Gastroesophageal sphincter (tissue), 4 donors: ENCODE measurements at regions not wholly inside any gene's neighbourhood (a gene's known extent, or its start where the extent isn't known, plus 50 kb on each side); places are given as distances from the start of the nearest gene placed in this dataset.

ENCODE experiments used
- ATAC-seq: fragments of 150-250 bp; one replicate; pipeline ENCODE4 v1.9.1; 2016; ENCODE audit warnings: mild to moderate bottlenecking, moderate library complexity
- H3K27ac ChIP-seq, 4 donors: fragments of 200-600 bp; sonication (generic) in 3 of 4; 1 replicate in 3 of 4; 2 replicates in 1 of 4; pipeline ENCODE4 v1.5.1; 2016 to 2019
- H3K27me3 ChIP-seq: fragments of 200-600 bp; sonication (generic); one replicate; pipeline ENCODE4 v1.5.1; 2019
- H3K36me3 ChIP-seq, 2 donors: fragments of 200-600 bp; sonication (generic); one replicate each; pipeline ENCODE4 v1.5.1; 2019; ENCODE audit warnings: control low read depth in 1 of 2
- H3K4me1 ChIP-seq, 3 donors: fragments of 200-600 bp; sonication (generic); 1 replicate in 2 of 3; 2 replicates in 1 of 3; pipeline ENCODE4 v1.5.1; 2016 to 2019; ENCODE audit warnings: control low read depth in 2 of 3
- H3K4me3 ChIP-seq, 2 donors: fragments of 200-600 bp; sonication (generic); one replicate each; pipeline ENCODE4 v1.5.1; 2019; ENCODE audit warnings: mild to moderate bottlenecking in 1 of 2, moderate library complexity in 1 of 2
- H3K9me3 ChIP-seq, 3 donors: fragments of 200-600 bp; sonication (generic); one replicate each; pipeline ENCODE4 v1.5.1; 2017 to 2019; ENCODE audit warnings: control low read depth in 2 of 3
- CTCF ChIP-seq, 4 experiments: fragments of 200-600 bp in 2 of 4; fragments of 450-650 bp in 2 of 4; sonication (generic) in 1 of 4; IDR thresholded peaks; one replicate each; pipeline ENCODE4 v1.5.1; 2017 to 2019; ENCODE audit warnings: antibody characterized with exemption in 4 of 4, mild to moderate bottlenecking in 2 of 4, moderate library complexity in 2 of 4
- EP300 ChIP-seq: sonication (generic); formaldehyde crosslinking; IDR thresholded peaks from one replicate; pipeline ENCODE4 v1.6.1; 2017; ENCODE audit warnings: antibody characterized with exemption, mild to moderate bottlenecking
- POLR2A ChIP-seq, 2 donors: fragments of 450-650 bp; IDR thresholded peaks; one replicate each; pipeline ENCODE4 v1.6.1; 2017; ENCODE audit warnings: antibody characterized with exemption in 2 of 2, mild to moderate bottlenecking in 2 of 2, moderate library complexity in 1 of 2
- POLR2AphosphoS5 ChIP-seq: sonication (generic); formaldehyde crosslinking; IDR thresholded peaks from one replicate; pipeline ENCODE4 v1.6.1; 2017; ENCODE audit warnings: antibody characterized with exemption
- WGBS, 2 donors: methylation state at CpG; one replicate each; pipeline ENCODE4 v1.1.5; 2018; ENCODE audit warnings: low coverage in 1 of 2; 5-methylcytosine and 5-hydroxymethylcytosine counted together

GRCh38 chr4:81634165-81634564, 162.5 kb upstream of the RASGEF1B start:
- no peak for TF ChIP-seq POLR2AphosphoS5
- no peak for TF ChIP-seq CTCF (IDR thresholded peaks at IDR 0.05)
- TF ChIP-seq EP300 = no peak
- TF ChIP-seq POLR2A (IDR thresholded peaks at IDR 0.05) = no peak
- no peak overlapping the region for H3K4me3 ChIP-seq
- no peak for ATAC-seq
- H3K27ac ChIP-seq = no peak overlapping the region
- H3K9me3 ChIP-seq = no peaks in the 10 kb centered on the region
- H3K4me1 ChIP-seq = peaks cover 0 to 8% (median 0%) of the 10 kb centered on the region in 3 donors
- no peaks in the 10 kb centered on the region for H3K36me3 ChIP-seq
- WGBS, 2 donors = 76 to 82% methylated on average over 3 to 4 of the region's 4 CpGs
- H3K27me3 ChIP-seq = no peaks in the 10 kb centered on the region

- WGBS, 2 donors = 57 to 60% methylated on average over 8 of the region's 9 CpGs
- ATAC-seq = no peak
- H3K9me3 ChIP-seq = no peaks in the 10 kb centered on the region
- H3K36me3 ChIP-seq = no peaks in the 10 kb centered on the region
- TF ChIP-seq CTCF (IDR thresholded peaks at IDR 0.05) (no peak), POLR2AphosphoS5 (no peak), EP300 (no peak), POLR2A (IDR thresholded peaks at IDR 0.05) (no peak)
- H3K4me1 ChIP-seq = peaks cover 0 to 8% (median 0%) of the 10 kb centered on the region in 3 donors
- H3K27ac ChIP-seq = no peak overlapping the region
- no peak overlapping the region for H3K4me3 ChIP-seq
- no peaks in the 10 kb centered on the region for H3K27me3 ChIP-seq
These were observed 161.0 kb upstream of the RASGEF1B start for GRCh38 chr4:81632581-81633299.

- no peaks in the 10 kb centered on the region for H3K36me3 ChIP-seq
- no peak for TF ChIP-seq EP300
- no peak for TF ChIP-seq CTCF (IDR thresholded peaks at IDR 0.05)
- TF ChIP-seq POLR2AphosphoS5 = no peak
- no peak for TF ChIP-seq POLR2A (IDR thresholded peaks at IDR 0.05)
- no peaks in the 10 kb centered on the region for H3K27me3 ChIP-seq
- H3K27ac ChIP-seq = no peak overlapping the region
- H3K4me1 ChIP-seq = peaks cover 0 to 8% (median 0%) of the 10 kb centered on the region in 3 donors
- WGBS, 2 donors = 75 to 92% methylated on average over 4 of the region's 4 CpGs
- H3K4me3 ChIP-seq = no peak overlapping the region
- no peaks in the 10 kb centered on the region for H3K9me3 ChIP-seq
- ATAC-seq = peak; percentile 72
These were observed 160.3 kb upstream of the RASGEF1B start for GRCh38 chr4:81631958-81632441.

- no peak overlapping the region for H3K4me3 ChIP-seq
- WGBS, 2 donors = 71 to 96% methylated on average over 3 to 4 of the region's 4 CpGs
- no peak for ATAC-seq
- peaks cover 0 to 8% (median 0%) of the 10 kb centered on the region in 3 donors for H3K4me1 ChIP-seq
- no peaks in the 10 kb centered on the region for H3K27me3 ChIP-seq
- TF ChIP-seq POLR2A (IDR thresholded peaks at IDR 0.05) = no peak
- TF ChIP-seq EP300 = no peak
- TF ChIP-seq POLR2AphosphoS5 = no peak
- no peak for TF ChIP-seq CTCF (IDR thresholded peaks at IDR 0.05)
- no peaks in the 10 kb centered on the region for H3K36me3 ChIP-seq
- H3K9me3 ChIP-seq = no peaks in the 10 kb centered on the region
- no peak overlapping the region for H3K27ac ChIP-seq
These were observed 157.7 kb upstream of the RASGEF1B start for GRCh38 chr4:81629366-81629765.

GRCh38 chr4:81628489-81628888, 156.8 kb upstream of the RASGEF1B start:
- Histone ChIP-seq H3K27me3 (no peaks in the 10 kb centered on the region), H3K27ac (no peak overlapping the region), H3K9me3 (no peaks in the 10 kb centered on the region), H3K4me3 (no peak overlapping the region), H3K36me3 (no peaks in the 10 kb centered on the region), H3K4me1 (peaks cover 0 to 8% (median 0%) of the 10 kb centered on the region in 3 donors)
- ATAC-seq = no peak
- 62 to 81% methylated on average over 3 of the region's 3 CpGs for WGBS, 2 donors
- TF ChIP-seq EP300 = no peak
- no peak for TF ChIP-seq POLR2AphosphoS5
- no peak for TF ChIP-seq CTCF (IDR thresholded peaks at IDR 0.05)
- no peak for TF ChIP-seq POLR2A (IDR thresholded peaks at IDR 0.05)
